HG02973 (cell line): ENCODE measurements at regions not wholly inside any gene's neighbourhood (a gene's known extent, or its start where the extent isn't known, plus 50 kb on each side); places are given as distances from the start of the nearest gene placed in this dataset.
"Not testable (repeated sequence)": the region's sequence is repeated elsewhere in the genome, so short reads cannot be mapped to it uniquely, and the experiment has no call there.

Experiments
- ATAC-seq: cut with Tn5 transposase; IDR thresholded peaks from one replicate; pipeline ENCODE4 v1.9.1; 2021; ENCODE audit warnings: moderate library complexity; ENCODE audit not compliant: unreplicated experiment

DNA sequence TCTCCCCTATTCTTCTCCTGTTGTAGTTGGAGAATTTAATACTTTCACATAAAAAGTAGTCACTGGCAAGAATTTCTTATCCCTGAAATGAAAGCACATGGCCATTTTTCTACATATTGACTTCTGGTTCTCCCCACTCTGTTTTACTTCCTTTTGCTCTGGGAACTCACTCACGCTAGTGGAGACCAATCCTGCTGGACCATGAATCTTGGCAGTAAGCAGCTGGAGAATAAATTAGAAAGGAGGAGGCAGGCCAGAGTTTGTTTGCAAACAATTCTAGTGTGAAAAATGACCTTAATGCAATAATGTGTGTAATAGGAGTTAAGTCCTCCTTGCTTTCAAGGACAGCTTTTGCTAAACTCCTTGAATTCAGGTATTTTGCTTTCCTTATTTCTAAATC, 412.3 kb upstream of the CHORDC1 start:
- no peak for ATAC-seq

GRCh38 chr11:90630176-90630575, 407.3 kb upstream of the CHORDC1 start:
- no peak for ATAC-seq

GRCh38 chr11:90629229-90629806, 406.5 kb upstream of the CHORDC1 start:
- ATAC-seq: no peak

DNA sequence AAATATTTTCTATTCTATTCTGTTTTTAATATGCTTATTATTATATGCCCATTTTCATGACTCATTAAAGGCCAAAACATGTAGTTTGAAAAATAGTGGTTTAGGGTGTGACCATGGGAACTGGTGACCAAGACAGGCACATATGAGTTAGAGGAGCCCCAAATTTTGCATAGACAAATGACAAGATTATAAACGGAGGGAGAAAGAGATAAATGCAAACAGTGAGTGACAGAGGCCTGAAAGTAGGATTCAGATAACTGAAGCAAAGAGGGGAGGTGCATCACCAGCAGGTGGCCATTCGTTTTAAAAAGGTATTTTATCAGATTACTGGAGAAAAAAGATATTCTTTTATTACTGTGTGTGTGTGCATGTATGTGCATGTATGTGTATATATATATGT, 391.5 kb upstream of the CHORDC1 start:
- no peak for ATAC-seq

GRCh38 chr11:90613037-90613436, 390.2 kb upstream of the CHORDC1 start:
- ATAC-seq: not testable (repeated sequence)

GRCh38 chr11:90606721-90607120, 383.9 kb upstream of the CHORDC1 start:
- no peak for ATAC-seq

DNA sequence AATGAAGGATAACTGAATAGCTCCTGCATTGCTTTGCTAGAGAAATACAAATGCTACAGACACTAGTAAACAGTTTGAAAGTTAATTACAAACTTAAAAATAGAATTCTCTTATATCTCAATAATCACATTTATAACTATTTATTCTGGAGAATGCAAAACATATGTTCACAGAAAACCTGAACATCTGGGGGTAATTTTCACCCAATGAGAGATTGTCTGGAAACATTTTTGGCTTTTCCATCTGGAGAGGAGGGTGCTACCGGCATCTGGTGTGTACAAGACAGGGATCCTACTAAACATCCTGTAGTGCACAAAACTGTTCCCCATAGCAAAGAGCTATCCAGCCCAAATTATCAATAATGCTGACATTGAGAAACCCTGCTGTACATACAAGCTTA, 378.4 kb upstream of the CHORDC1 start:
- ATAC-seq: no peak

DNA sequence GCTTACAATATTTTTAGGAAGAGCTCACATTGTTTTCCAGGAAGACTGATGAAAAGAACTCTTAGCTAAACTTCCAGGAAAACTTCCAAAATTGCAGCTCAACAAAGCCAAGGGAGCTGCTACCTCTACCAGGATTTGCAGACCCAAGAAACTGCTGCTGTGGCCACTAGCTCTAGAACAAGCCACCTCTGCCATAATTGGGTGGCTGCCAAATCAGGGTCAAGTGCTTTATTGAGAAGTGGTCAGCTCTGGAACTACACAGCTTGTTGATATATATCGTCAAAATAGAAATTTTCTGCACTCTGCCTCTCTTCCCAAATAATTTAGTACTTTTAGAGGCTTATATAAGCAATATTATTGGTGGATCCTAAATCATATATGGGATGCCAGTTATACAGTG, 371.8 kb upstream of the CHORDC1 start:
- no peak for ATAC-seq

GRCh38 chr11:90593099-90593498, 370.2 kb upstream of the CHORDC1 start:
- ATAC-seq: no peak

DNA sequence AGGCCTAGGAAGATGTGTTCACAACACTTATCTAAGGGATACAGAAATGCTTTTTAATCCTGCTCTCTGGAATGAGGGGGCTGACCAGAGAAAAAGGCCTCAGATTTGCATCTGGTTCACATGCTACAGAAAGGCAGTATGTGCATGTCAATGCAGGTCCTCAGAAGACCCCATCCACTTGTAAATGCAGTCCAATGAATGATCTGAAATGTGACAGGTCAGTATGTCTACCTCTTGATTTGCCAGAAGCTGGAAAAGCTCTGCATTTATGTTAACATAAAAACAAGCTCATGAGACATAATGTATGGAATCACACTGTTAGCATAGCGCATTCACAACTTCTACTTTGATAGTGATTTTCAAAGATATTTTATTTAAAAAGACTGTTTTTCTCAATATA, 367.4 kb upstream of the CHORDC1 start:
- no peak for ATAC-seq

GRCh38 chr11:90589735-90590134, 366.9 kb upstream of the CHORDC1 start:
- ATAC-seq: no peak

GRCh38 chr11:90587896-90588295, 365.0 kb upstream of the CHORDC1 start:
- no peak for ATAC-seq

GRCh38 chr11:90585491-90585890, 362.6 kb upstream of the CHORDC1 start:
- no peak for ATAC-seq

- ATAC-seq: not testable (repeated sequence)
Measured at GRCh38 chr11:90582999-90583398, 360.1 kb upstream of the CHORDC1 start.

- no peak for ATAC-seq
Measured at GRCh38 chr11:90564531-90564930, 341.7 kb upstream of the CHORDC1 start.

GRCh38 chr11:90558328-90558865, 335.5 kb upstream of the CHORDC1 start:
- no peak for ATAC-seq

GRCh38 chr11:90556606-90557005, 333.8 kb upstream of the CHORDC1 start:
- no peak for ATAC-seq

GRCh38 chr11:90556026-90556425, 333.2 kb upstream of the CHORDC1 start:
- no peak for ATAC-seq

GRCh38 chr11:90555477-90555876, 332.6 kb upstream of the CHORDC1 start:
- ATAC-seq: no peak

- ATAC-seq: no peak
Measured at GRCh38 chr11:90542092-90542491, 319.2 kb upstream of the CHORDC1 start.

- ATAC-seq: no peak
Measured at GRCh38 chr11:90536301-90536700, 313.5 kb upstream of the CHORDC1 start.

- ATAC-seq: no peak
Measured at GRCh38 chr11:90532125-90532524, 309.3 kb upstream of the CHORDC1 start.

GRCh38 chr11:90531001-90531400, 308.2 kb upstream of the CHORDC1 start:
- no peak for ATAC-seq
